Neutrophil (primary cell): ENCODE measurements at regions not wholly inside any gene's neighbourhood (a gene's known extent, or its start where the extent isn't known, plus 50 kb on each side); places are given as distances from the start of the nearest gene placed in this dataset.

Source experiments
- H3K27ac ChIP-seq: fragments of 200-600 bp; sonication (generic); 2 replicates; pipeline ENCODE4 v1.5.1; 2016; ENCODE audit warnings: mild to moderate bottlenecking, moderate library complexity
- H3K27me3 ChIP-seq: fragments of 200-600 bp; sonication (generic); 2 replicates; pipeline ENCODE4 v1.6.0; 2016; ENCODE audit warnings: mild to moderate bottlenecking
- H3K36me3 ChIP-seq: fragments of 200-600 bp; sonication (generic); 2 replicates; pipeline ENCODE4 v1.5.1; 2017
- H3K4me1 ChIP-seq, 2 experiments: fragments of 200-600 bp in 1 of 2; sonication (generic) in 1 of 2; 1 replicate in 1 of 2; 2 replicates in 1 of 2; pipeline versions ENCODE4 v1.5.1 to v1.6.1; 2013 to 2016; ENCODE audit warnings: low read depth in 1 of 2, low read length in 1 of 2, mild to moderate bottlenecking in 1 of 2, moderate library complexity in 1 of 2; ENCODE audit not compliant: control insufficient read depth in 1 of 2, insufficient read depth in 1 of 2
- H3K4me3 ChIP-seq, 2 experiments: fragments of 200-600 bp in 1 of 2; sonication (generic) in 1 of 2; 1 replicate in 1 of 2; 2 replicates in 1 of 2; pipeline ENCODE4 v1.5.1; 2013 to 2016; ENCODE audit warnings: low read depth in 1 of 2, low read length in 1 of 2, mild to moderate bottlenecking in 1 of 2, moderate library complexity in 1 of 2
- H3K9me3 ChIP-seq: fragments of 200-600 bp; sonication (generic); 2 replicates; pipeline ENCODE4 v1.5.1; 2016
- TF ChIP-seq, protein P1 (sequence below): fragments of 200-600 bp; sonication (generic); IDR thresholded peaks from 2 replicates; pipeline ENCODE4 v1.5.1; 2016; ENCODE audit warnings: antibody characterized with exemption

DNA sequence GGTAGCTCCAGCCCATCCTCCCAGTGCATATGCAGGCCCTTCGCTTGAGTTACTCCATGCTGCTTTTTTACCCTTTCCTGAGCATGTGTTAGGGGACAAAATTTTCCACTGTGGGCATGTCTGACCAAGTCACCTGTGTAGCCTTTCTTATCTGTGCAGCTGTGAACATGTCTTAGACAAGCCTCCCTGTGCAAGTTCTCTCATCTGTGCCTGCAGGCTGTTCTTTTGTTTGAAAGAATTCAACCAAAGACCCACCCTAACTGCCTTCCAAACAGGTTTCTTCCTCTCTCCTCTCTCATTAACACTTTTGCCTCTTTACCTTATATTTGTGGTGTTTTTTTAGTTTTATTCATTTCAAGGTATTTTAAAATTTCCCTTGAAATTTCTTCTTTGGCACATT is 53.2 kb upstream of the SPIN4 start:
- H3K27me3 ChIP-seq: no peaks in the 10 kb centered on the region
- H3K27ac ChIP-seq: no peak overlapping the region
- no peak overlapping the region for H3K4me3 ChIP-seq
- no peaks in the 10 kb centered on the region for H3K9me3 ChIP-seq
- H3K4me1 ChIP-seq: no peaks in the 10 kb centered on the region
- H3K36me3 ChIP-seq: no peaks in the 10 kb centered on the region
- TF ChIP-seq, protein P1, sequence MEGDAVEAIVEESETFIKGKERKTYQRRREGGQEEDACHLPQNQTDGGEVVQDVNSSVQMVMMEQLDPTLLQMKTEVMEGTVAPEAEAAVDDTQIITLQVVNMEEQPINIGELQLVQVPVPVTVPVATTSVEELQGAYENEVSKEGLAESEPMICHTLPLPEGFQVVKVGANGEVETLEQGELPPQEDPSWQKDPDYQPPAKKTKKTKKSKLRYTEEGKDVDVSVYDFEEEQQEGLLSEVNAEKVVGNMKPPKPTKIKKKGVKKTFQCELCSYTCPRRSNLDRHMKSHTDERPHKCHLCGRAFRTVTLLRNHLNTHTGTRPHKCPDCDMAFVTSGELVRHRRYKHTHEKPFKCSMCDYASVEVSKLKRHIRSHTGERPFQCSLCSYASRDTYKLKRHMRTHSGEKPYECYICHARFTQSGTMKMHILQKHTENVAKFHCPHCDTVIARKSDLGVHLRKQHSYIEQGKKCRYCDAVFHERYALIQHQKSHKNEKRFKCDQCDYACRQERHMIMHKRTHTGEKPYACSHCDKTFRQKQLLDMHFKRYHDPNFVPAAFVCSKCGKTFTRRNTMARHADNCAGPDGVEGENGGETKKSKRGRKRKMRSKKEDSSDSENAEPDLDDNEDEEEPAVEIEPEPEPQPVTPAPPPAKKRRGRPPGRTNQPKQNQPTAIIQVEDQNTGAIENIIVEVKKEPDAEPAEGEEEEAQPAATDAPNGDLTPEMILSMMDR: no peak

DNA sequence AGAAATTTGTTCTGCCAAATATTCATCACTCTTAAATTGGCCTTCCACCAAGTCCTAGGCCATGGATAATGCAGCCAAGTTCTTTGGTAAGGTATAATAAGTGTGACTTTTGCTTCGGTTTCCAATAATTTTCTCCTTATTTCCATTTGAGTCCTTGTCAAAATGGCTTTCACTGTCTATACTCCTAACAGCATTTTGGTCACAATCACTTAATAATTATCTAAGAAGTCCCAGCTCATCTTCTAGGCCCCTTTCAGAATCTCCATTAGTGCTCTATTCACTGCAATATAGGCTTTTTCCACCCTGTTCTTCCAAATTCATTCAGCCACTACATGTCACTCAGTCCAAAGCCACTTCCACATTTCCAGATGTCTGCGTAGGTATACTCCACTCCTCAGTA is 51.0 kb upstream of the SPIN4 start:
- TF ChIP-seq, protein P1: no peak
- Histone ChIP-seq H3K9me3 (no peaks in the 10 kb centered on the region), H3K36me3 (no peaks in the 10 kb centered on the region), H3K27me3 (no peaks in the 10 kb centered on the region), H3K4me1 (no peaks in the 10 kb centered on the region), H3K27ac (no peak overlapping the region), H3K4me3 (no peak overlapping the region)
